Right forelimb (tissue), 1 donor: ENCODE measurements at regions not wholly inside any gene's neighbourhood (a gene's known extent, or its start where the extent isn't known, plus 50 kb on each side); places are given as distances from the start of the nearest gene placed in this dataset.

Experiments used
- DNase-seq: peaks from one replicate; pipeline ENCODE4 v3.0.0-alpha.2; 2018

- DNase-seq: no peak
These were observed 77.5 kb upstream of the RIPOR2 start for GRCh38 chr6:25013246-25013645.

DNA sequence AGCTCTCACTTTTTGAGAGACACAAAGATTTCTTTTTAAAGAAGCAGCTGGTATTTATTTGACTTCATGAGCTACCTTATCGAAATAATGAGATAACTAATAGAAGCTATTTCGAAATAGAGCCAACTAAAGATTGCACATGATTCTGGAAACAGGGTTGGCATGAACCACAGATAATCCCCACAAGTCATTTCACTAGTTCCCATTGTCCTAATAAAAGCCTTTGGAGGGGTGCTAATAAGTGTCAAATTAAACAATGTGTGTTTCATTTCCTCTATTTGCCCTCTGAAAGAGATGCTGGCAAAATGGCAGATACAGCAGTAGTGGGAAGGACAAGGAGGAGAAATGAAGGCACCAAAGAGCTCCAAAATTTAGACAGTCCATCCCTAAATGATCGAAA, 78.6 kb upstream of the RIPOR2 start:
- DNase-seq: no peak

GRCh38 chr6:25014791-25015560, 79.2 kb upstream of the RIPOR2 start:
- DNase-seq: no peak

- no peak for DNase-seq
These were observed 80.4 kb upstream of the RIPOR2 start for GRCh38 chr6:25016014-25016720.

DNA sequence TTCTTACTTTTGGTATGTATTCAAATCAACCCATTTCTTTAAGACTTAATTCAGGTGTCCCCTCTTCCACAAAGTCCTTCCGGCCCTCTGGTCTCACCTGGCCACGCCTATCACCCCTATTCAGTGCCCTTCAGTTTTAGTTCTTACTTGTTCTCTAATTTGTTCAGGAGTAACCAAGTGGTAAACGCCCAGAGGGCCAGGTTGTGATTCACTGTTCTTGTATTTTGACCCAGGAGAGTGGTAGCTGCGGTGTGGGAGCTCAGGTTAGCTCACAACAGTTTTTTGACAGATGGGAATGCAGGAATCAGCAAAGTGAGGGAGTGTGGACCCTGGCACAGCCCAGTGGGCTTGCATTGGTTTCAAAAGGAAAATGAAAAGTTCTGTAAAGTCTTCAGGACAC, 81.7 kb upstream of the RIPOR2 start:
- DNase-seq: no peak

GRCh38 chr6:25017932-25018567, 82.3 kb upstream of the RIPOR2 start:
- DNase-seq: no peak

GRCh38 chr6:25018568-25018954, 82.8 kb upstream of the RIPOR2 start:
- no peak for DNase-seq

DNA sequence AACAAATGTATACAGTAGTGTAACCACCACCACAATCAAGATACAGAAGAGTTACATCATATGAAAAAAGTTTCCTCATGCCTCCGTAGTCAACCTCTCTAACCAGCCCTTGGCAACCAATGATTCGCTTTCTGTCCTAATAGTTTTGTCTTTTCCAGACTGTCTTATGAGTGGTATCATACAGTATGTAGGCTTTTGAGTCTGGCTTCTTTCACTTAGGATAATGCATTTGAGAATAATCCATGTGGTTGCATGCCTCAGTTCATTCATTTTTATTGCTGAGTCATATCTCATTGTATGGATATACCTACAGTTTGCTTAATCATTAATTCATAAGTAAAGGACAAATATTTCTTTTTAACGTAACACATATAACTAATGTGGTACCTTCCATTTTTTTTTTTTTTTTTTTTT, 86.4 kb upstream of the RIPOR2 start:
- no peak for DNase-seq

- no peak for DNase-seq
These were observed 88.0 kb upstream of the RIPOR2 start for GRCh38 chr6:25023781-25024180.

- DNase-seq: no peak
These were observed 89.1 kb upstream of the RIPOR2 start for GRCh38 chr6:25024821-25025220.

GRCh38 chr6:25025248-25025918, 89.6 kb upstream of the RIPOR2 start:
- DNase-seq: no peak

DNA sequence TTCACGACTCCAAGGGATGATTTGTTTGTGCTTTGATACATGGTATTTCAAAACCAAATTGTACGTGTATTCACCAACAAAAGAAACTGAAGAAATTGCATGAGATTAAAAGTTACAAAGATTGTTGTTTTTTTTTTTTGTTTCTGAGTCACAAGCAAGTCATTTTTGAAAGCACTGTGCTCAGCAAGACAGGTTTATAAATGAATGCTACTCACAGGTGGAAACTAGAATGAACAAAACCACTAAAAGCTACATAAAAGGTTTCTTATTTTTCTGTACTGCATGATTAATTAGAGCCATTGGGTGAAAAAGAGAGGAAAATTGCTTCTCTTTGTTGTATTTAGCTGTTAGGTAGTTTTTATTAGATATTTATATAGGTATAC, 90.2 kb upstream of the RIPOR2 start:
- no peak for DNase-seq

GRCh38 chr6:25026723-25027122, 91.0 kb upstream of the RIPOR2 start:
- no peak for DNase-seq

- DNase-seq: no peak
These were observed 91.6 kb upstream of the RIPOR2 start for GRCh38 chr6:25027221-25027916.

DNA sequence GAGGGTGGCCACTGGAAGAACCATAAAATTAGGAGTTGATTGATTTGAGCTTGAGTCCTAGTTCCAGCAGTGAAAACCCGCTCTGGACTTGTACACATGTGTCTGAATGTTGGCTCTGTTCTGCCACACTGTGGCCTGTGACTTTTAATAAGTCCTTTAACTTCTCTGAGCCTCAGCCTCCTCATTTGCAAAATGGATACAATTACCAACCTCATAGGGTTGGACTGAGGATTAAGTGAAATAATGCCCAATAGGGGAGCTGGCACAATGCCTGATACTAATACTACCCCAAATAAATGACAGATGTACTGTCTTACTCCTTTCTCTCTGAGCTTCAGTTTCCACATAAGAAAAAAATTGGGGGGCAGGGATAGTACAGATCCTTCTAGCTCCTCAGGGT, 92.6 kb upstream of the RIPOR2 start:
- no peak for DNase-seq

DNA sequence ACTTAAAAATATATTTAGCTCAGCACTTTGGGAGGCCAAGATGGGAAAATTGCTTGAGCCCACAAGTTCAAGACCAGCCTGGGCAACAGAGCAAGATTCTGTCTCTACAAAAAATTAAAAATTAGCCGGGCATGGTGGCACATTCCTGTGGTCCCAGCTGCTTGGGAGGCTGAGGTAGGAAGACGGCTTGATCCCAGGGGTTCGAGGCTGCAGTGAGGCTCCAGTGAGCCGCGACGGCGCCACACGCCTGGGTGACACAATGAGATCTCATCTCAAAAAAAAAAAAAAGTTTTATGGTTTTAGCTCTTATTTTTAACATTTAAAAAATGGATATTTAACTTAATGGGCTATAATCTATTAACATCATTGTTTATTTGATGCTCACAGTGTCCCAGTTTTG, 97.2 kb upstream of the RIPOR2 start:
- no peak for DNase-seq

- DNase-seq: no peak
These were observed 98.7 kb upstream of the RIPOR2 start for GRCh38 chr6:25034431-25034921.

DNA sequence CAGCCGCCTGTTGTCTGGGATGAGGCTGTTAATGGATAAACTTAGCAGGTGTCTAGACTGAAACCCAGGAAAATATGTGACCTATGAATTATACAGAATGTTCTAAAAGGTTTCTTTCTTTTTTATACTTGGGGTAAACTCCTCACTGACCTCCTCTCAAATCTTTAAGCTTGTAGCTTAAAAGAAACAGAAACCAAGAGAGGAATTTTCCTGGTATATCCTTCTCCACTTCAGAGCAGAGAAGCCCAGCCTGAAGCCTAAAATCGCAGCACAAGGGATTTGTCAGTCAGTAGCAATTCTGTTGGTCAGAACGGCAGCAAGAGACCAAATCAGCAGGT, 99.4 kb upstream of the RIPOR2 start:
- no peak for DNase-seq

DNA sequence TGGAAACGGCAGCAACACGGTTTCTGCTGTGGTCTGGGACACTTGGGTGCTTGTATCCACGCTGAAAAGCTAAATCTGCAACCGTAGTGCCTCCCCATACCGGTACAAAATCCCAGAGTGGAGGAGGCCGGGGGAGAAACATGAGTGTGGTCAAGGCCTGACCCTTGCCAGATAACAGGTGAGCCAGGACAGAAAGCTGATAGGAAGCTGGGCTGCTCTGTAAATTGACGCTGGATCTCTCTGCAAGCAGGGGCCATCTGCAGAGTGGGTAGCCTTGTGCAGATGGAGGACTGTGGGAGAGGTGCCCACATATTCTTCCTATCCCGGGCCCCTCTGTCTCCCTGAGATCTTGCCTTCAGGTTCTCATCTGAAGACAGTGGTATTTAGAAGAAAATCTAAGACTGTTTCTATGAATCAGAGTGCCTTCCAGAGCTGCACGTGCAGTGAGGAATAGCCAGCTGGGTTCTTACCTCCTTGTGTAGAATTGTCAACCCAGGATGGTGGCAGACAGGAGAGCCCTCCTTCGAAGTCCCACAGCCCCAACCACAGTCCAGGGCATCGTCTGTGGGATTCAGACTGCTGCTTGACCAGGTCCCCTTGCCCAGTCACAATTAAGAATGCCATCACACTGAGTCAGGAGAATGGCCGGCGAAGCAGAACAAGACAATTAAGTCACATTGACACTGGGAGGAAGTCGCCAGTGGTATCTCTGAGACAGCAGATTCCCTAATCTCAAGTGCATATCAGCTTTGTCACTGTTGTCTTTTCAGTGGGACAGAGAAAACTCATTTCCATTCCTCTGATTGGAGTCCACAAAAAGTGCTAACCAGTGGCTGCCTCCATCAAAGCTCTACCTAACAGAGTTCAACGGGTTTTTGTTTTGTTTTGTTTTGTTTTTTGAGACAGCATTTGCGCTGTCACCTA, 100.0 kb upstream of the RIPOR2 start:
- no peak for DNase-seq

DNA sequence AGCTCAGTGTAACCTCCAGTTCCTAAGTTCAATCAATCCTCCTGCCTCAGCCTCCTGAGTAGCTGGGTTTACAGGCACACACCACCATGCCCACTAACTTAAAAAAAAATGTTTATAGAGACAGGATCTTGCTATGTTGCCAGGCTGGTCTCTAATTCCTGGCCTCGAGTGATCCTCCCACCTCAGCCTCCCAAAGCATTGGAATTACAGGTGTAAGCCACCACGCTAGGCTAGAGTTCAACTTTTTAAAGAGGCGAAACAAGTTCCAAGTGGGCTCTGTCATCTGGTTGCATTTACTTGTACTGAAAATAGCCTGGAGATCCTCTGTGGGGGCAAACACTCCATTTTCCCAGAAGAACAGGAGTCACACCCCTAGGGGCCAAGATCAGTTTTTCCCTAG, 100.7 kb upstream of the RIPOR2 start:
- no peak for DNase-seq

DNA sequence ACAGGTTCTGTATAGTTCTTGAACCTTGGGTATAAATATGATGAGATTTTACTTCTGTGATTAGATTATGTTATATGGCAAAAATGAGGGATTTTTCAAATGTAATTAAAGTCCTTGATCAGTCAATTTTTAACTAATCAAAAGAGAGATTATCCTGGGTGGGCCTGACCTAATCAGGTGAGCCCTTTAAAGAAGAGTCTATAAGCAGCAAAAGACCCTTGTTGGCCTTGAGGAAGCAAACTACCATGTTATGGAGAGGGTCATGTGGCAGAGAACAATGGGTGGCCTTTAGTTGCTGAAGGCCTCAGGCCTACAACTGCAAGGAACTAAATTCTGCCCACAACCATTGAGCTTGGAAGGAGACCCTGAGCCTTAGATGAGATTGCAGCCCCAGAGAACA, 102.5 kb upstream of the RIPOR2 start:
- no peak for DNase-seq

DNA sequence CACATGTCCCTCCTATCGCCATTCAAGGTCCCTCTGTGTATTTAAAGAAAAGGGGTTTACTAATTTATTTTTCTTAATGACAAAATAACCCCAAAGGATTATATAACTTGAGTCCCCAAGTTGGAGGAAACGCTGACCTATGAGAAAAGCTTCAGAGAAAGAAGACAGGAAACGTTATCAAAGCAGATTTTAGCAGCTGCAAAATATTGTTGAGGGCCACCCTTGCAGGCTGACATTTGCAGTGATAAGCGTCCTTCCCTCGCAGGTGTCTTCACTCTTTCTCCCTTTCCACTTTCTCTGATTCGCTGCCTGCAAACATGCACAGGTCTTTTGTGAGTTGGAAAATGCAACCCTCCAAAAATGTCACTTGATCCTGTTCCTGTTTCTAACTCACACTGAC, 103.2 kb upstream of the RIPOR2 start:
- no peak for DNase-seq
